Liver (tissue), 8 donors: ENCODE measurements at regions not wholly inside any gene's neighbourhood (a gene's known extent, or its start where the extent isn't known, plus 50 kb on each side); places are given as distances from the start of the nearest gene placed in this dataset.
A peak's percentile ranks its signal among the peaks of the same experiment; 100 is the strongest.

Experiments used
- DNase-seq: peaks from one replicate; pipeline ENCODE4 v3.0.0-alpha.2; 2017; ENCODE audit warnings: low spot score
- H3K27ac ChIP-seq, 2 donors: one replicate each; pipeline ENCODE4 v1.7.0; 2013; ENCODE audit warnings: inconsistent platforms in 2 of 2, low read length in 2 of 2, control low read depth in 1 of 2, low read depth in 1 of 2, mild to moderate bottlenecking in 1 of 2
- H3K27me3 ChIP-seq, 4 donors: one replicate each; pipeline versions ENCODE4 v1.6.1 to v1.7.0; 2013; ENCODE audit warnings: low read length in 3 of 4, inconsistent platforms in 1 of 4, mild to moderate bottlenecking in 1 of 4, moderate library complexity in 1 of 4; ENCODE audit not compliant: control insufficient read depth in 4 of 4, insufficient read depth in 4 of 4
- H3K36me3 ChIP-seq, 4 donors: one replicate each; pipeline versions ENCODE4 v1.6.1 to v1.7.0; 2013; ENCODE audit warnings: low read length in 3 of 4, mild to moderate bottlenecking in 3 of 4, low read depth in 1 of 4, moderate library complexity in 1 of 4; ENCODE audit not compliant: control insufficient read depth in 4 of 4, insufficient read depth in 3 of 4
- H3K4me1 ChIP-seq, 4 donors: one replicate each; pipeline versions ENCODE4 v1.6.1 to v1.7.0; 2013; ENCODE audit warnings: low read length in 3 of 4, mild to moderate bottlenecking in 3 of 4, moderate library complexity in 1 of 4; ENCODE audit not compliant: control insufficient read depth in 4 of 4, insufficient read depth in 4 of 4
- H3K4me3 ChIP-seq, 3 donors: one replicate each; pipeline versions ENCODE4 v1.6.1 to v1.7.0; 2013; ENCODE audit warnings: low read length in 3 of 3, control low read depth in 1 of 3, low read depth in 1 of 3, mild to moderate bottlenecking in 1 of 3
- H3K9ac ChIP-seq, 2 donors: one replicate each; pipeline ENCODE4 v1.7.0; 2013; ENCODE audit warnings: low read length in 2 of 2, mild to moderate bottlenecking in 2 of 2, moderate library complexity in 2 of 2, control low read depth in 1 of 2, low read depth in 1 of 2
- H3K9me3 ChIP-seq, 4 donors: one replicate each; pipeline versions ENCODE4 v1.6.1 to v1.7.0; 2013; ENCODE audit warnings: low read length in 3 of 4; ENCODE audit not compliant: control insufficient read depth in 4 of 4
- ATF3 ChIP-seq: IDR thresholded peaks from 2 replicates; pipeline ENCODE4 v1.6.1; 2016; ENCODE audit warnings: antibody characterized with exemption
- CTCF ChIP-seq: fragments of 150-350 bp; IDR thresholded peaks from 2 replicates; pipeline ENCODE4 v1.5.1; 2017; ENCODE audit warnings: improper control_type of control experiment, low read depth, low read length; ENCODE audit not compliant: missing input control
- EGR1 ChIP-seq, 2 donors: IDR thresholded peaks; 2 replicates each; pipeline ENCODE4 v1.6.1; 2016 to 2018; ENCODE audit warnings: antibody characterized with exemption in 2 of 2, low read depth in 2 of 2
- FOXA1 ChIP-seq: IDR thresholded peaks from 2 replicates; pipeline ENCODE4 v1.6.1; 2016; ENCODE audit warnings: antibody characterized with exemption
- FOXA2 ChIP-seq: IDR thresholded peaks from 2 replicates; pipeline ENCODE4 v1.6.1; 2016; ENCODE audit warnings: antibody characterized with exemption
- GABPA ChIP-seq, 2 donors: IDR thresholded peaks in 1 of 2; conservative IDR thresholded peaks in 1 of 2; 2 replicates each; pipeline ENCODE4 v1.6.1; 2016; ENCODE audit warnings: antibody characterized with exemption in 2 of 2, mild to moderate bottlenecking in 1 of 2, moderate library complexity in 1 of 2
- HNF4A ChIP-seq, 2 donors: conservative IDR thresholded peaks; 2 replicates each; pipeline ENCODE4 v1.6.1; 2016; ENCODE audit warnings: antibody characterized with exemption in 2 of 2, mild to moderate bottlenecking in 2 of 2
- HNF4G ChIP-seq: IDR thresholded peaks from 2 replicates; pipeline ENCODE4 v1.6.1; 2016; ENCODE audit warnings: antibody characterized with exemption
- JUND ChIP-seq, 2 donors: IDR thresholded peaks; 2 replicates each; pipeline ENCODE4 v1.6.1; 2016; ENCODE audit warnings: antibody characterized with exemption in 2 of 2
- MAX ChIP-seq: IDR thresholded peaks from 2 replicates; pipeline ENCODE4 v1.6.1; 2016; ENCODE audit warnings: antibody characterized with exemption
- NR2F2 ChIP-seq: IDR thresholded peaks from 2 replicates; pipeline ENCODE4 v1.6.1; 2016; ENCODE audit warnings: antibody characterized with exemption
- RAD21 ChIP-seq, 2 donors: IDR thresholded peaks; 2 replicates each; pipeline ENCODE4 v1.6.1; 2016; ENCODE audit warnings: antibody characterized with exemption in 2 of 2, mild to moderate bottlenecking in 2 of 2
- RXRA ChIP-seq, 2 donors: IDR thresholded peaks; 2 replicates each; pipeline ENCODE4 v1.6.1; 2017 to 2018; ENCODE audit warnings: antibody characterized with exemption in 2 of 2, mild to moderate bottlenecking in 1 of 2
- SP1 ChIP-seq: IDR thresholded peaks from 2 replicates; pipeline ENCODE4 v1.6.1; 2018; ENCODE audit warnings: antibody characterized with exemption, mild to moderate bottlenecking
- TAF1 ChIP-seq: conservative IDR thresholded peaks from 2 replicates; pipeline ENCODE4 v1.6.1; 2016; ENCODE audit warnings: antibody characterized with exemption, mild to moderate bottlenecking
- YY1 ChIP-seq: IDR thresholded peaks from 2 replicates; pipeline ENCODE4 v1.6.1; 2016; ENCODE audit warnings: antibody characterized with exemption, mild to moderate bottlenecking
- ZBTB33 ChIP-seq: IDR thresholded peaks from 2 replicates; pipeline ENCODE4 v1.6.1; 2016; ENCODE audit warnings: antibody characterized with exemption
- WGBS: extraction: QIAGEN DNeasy Blood & Tissue Kit; methylation state at CpG from one replicate; pipeline ENCODE4 v1.1.7; 2013; 5-methylcytosine and 5-hydroxymethylcytosine counted together
- TF ChIP-seq, protein P1 (sequence below): IDR thresholded peaks from 2 replicates; pipeline ENCODE4 v1.6.1; 2016; ENCODE audit warnings: antibody characterized with exemption, mild to moderate bottlenecking
- donor health status: healthy.
- donor health status: healthy.
- donor health status: healthy.
- donor health status: healthy.
- donor health status: healthy.

- Histone ChIP-seq H3K36me3 (no peaks in the 10 kb centered on the region), H3K27me3 (no peaks in the 10 kb centered on the region), H3K9me3 (no peaks in the 10 kb centered on the region), H3K27ac (peak overlapping the region in 1 of 2 donors; percentile 28), H3K9ac (no peak overlapping the region), H3K4me1 (peaks cover 0 to 5% (median under 1%) of the 10 kb centered on the region in 4 donors), H3K4me3 (no peak overlapping the region)
- no peak for DNase-seq
- WGBS, result 45% methylated on average over 2 of the region's 2 CpGs
- TF ChIP-seq EGR1 (IDR thresholded peaks at IDR 0.05; ENCODE audit: low read depth in 2 of 2) (no peak), NR2F2 (no peak), HNF4A (conservative IDR thresholded peaks at IDR 0.05) (peak; percentile 21 to 34), MAX (no peak), RAD21 (IDR thresholded peaks at IDR 0.05) (peak in 1 of 2 donors; percentile 25), CTCF (no peak), FOXA2 (peak; percentile 23)
These were observed 379.7 kb upstream of the B3GALT2 start for GRCh38 chr1:193565971-193566577.

GRCh38 chr1:193562121-193562520, 375.7 kb upstream of the B3GALT2 start:
- Histone ChIP-seq H3K36me3 (no peaks in the 10 kb centered on the region), H3K4me1 (peaks cover 0 to 15% (median 1%) of the 10 kb centered on the region in 4 donors), H3K9me3 (no peaks in the 10 kb centered on the region), H3K27ac (no peak overlapping the region), H3K9ac (no peak overlapping the region), H3K4me3 (no peak overlapping the region), H3K27me3 (no peaks in the 10 kb centered on the region)
- TF ChIP-seq TAF1 (no peak), MAX (no peak), FOXA2 (no peak), YY1 (no peak), HNF4G (no peak), HNF4A (conservative IDR thresholded peaks at IDR 0.05) (no peak), GABPA (IDR thresholded peaks at IDR 0.05 in 1 of 2, conservative IDR thresholded peaks at IDR 0.05 in 1 of 2) (no peak), JUND (IDR thresholded peaks at IDR 0.05) (no peak), SP1 (no peak), RXRA (IDR thresholded peaks at IDR 0.05) (no peak), ATF3 (no peak), NR2F2 (no peak), ZBTB33 (no peak), CTCF (no peak), RAD21 (IDR thresholded peaks at IDR 0.05) (no peak), FOXA1 (no peak), EGR1 (IDR thresholded peaks at IDR 0.05; ENCODE audit: low read depth in 2 of 2) (no peak)
- TF ChIP-seq, protein P1, sequence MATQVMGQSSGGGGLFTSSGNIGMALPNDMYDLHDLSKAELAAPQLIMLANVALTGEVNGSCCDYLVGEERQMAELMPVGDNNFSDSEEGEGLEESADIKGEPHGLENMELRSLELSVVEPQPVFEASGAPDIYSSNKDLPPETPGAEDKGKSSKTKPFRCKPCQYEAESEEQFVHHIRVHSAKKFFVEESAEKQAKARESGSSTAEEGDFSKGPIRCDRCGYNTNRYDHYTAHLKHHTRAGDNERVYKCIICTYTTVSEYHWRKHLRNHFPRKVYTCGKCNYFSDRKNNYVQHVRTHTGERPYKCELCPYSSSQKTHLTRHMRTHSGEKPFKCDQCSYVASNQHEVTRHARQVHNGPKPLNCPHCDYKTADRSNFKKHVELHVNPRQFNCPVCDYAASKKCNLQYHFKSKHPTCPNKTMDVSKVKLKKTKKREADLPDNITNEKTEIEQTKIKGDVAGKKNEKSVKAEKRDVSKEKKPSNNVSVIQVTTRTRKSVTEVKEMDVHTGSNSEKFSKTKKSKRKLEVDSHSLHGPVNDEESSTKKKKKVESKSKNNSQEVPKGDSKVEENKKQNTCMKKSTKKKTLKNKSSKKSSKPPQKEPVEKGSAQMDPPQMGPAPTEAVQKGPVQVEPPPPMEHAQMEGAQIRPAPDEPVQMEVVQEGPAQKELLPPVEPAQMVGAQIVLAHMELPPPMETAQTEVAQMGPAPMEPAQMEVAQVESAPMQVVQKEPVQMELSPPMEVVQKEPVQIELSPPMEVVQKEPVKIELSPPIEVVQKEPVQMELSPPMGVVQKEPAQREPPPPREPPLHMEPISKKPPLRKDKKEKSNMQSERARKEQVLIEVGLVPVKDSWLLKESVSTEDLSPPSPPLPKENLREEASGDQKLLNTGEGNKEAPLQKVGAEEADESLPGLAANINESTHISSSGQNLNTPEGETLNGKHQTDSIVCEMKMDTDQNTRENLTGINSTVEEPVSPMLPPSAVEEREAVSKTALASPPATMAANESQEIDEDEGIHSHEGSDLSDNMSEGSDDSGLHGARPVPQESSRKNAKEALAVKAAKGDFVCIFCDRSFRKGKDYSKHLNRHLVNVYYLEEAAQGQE, result no peak
- 82% methylated on average over 2 of the region's 2 CpGs for WGBS
- DNase-seq, result no peak
